ENCODE measurements at regions not wholly inside any gene's neighbourhood (a gene's known extent, or its start where the extent isn't known, plus 50 kb on each side); places are given as distances from the start of the nearest gene placed in this dataset.

DNA sequence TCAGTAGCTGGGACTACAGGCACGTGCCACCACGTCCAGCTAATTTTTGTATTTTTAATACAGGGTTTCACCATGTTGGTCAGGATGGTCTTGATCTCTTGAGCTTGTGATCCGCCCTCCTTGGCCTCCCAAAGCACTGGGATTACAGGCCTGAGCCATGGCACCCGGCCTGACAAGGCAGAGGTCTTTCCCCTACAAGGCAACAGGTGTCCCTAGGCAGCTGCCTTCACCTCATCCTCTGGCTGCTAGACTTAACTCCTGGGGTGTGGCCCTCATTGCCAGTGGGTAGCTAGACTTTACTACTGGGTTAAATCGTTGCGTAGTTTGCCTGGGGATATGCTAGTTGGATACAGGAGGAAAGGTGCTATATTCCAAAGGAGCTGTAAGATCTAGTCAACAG lies 81.4 kb downstream of the CHRD start:
- no peak for TF ChIP-seq ZNF274 (IDR thresholded peaks at IDR 0.05; ENCODE audit: low read depth, low read length)
- TF ChIP-seq YY1 (IDR thresholded peaks at IDR 0.05; ENCODE audit: insufficient read depth, insufficient read length), result no peak

Data from NT2/D1 (cell line).